ENCODE measurements at regions not wholly inside any gene's neighbourhood (a gene's known extent, or its start where the extent isn't known, plus 50 kb on each side); places are given as distances from the start of the nearest gene placed in this dataset.
"Not testable (repeated sequence)": the region's sequence is repeated elsewhere in the genome, so short reads cannot be mapped to it uniquely, and the experiment has no call there.

DNA sequence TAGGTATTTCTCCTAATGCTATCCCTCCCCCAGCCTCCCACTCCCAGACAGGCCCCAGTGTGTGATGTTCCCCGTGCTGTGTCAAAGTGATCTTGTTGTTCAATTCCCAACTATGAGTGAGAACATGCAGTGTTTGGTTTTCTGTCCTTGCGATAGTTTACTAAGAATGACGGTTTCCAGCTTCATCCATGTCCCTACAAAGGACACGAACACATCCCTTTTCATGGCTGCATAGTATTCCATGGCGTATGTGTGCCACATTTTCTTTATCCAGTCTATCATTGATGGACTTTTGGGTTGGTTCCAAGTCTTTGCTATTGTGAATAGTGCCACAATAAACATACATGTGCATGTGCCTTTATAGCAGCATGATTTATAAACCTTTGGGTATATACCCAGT, 999.3 kb upstream of the ZEB2 start:
- DNase-seq: not testable (repeated sequence)

DNA sequence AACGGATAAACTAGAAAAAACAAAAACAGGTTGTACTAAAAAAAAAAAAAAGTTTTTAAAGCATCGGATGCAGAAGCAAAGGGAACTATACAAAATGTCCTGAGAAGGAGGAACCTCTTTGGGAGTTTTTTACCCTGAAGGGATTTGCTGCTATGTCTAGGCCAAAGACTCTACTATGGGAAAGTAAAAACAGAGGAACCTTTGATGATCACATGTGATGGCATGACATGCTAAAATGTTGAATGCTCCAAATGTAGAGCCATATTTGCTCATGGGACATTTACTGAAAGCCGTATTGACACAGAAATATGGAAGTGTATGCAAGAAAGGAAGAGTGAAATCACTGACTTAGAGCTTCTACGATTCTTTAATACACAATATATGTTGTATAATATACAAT, 992.0 kb upstream of the ZEB2 start:
- DNase-seq: no peak

DNA sequence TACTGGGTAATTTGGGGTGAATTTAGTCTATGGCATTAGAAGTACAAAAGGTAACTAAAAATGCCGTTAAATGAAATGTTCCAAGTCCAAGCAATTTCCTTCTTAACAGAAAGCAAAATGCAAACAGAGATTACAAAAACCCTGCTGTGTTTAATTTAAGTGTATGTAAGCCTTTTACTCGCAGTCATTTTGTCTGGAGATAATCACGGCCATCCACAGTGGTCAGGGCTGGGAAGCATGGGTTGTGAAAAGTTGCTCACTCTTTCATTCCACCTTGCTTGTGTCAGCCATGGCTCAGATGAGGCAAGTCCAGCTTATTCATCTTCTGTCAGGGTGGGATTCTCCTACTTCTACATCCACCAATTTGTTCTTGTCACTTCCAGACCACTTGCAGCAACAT, 983.6 kb upstream of the ZEB2 start:
- DNase-seq: peak; percentile 75

DNA sequence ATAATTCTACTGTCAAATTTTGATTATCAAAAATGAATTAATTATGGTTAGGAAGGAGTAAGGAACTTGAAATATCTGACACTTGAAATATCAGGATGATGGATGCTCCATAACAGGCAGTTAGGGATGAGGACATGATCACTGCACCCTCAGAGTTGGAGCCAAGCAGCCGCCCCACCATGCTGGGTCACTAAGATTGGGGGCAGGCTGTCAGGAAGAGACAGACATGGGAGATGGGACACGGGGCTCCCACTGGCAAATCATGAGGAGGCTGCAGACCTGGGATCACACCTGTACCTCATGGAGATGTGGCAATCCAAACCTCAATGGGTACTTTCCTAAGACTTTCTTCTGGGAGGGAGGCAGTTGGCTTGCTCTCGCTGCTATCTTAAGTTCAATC, 982.0 kb upstream of the ZEB2 start:
- DNase-seq: no peak

DNA sequence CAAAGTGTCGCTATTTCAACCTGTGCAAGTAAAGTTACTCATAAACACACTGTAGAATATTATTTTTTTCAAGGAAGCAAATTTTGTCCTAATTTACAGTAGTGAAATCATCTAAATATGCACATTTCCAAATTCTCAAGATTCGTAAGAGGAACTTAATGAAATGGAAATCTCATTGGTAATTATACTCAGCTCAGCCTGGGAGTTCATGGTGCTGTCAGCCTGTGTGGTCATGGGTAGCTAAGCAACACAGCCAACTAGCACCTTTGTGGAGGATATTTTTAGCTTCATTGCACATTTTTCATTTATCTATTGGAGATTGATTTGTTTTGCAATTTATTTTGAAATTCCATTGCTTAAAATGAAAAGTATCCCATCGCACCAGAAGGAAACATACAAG, 975.7 kb upstream of the ZEB2 start:
- peak; percentile 7 for DNase-seq

DNA sequence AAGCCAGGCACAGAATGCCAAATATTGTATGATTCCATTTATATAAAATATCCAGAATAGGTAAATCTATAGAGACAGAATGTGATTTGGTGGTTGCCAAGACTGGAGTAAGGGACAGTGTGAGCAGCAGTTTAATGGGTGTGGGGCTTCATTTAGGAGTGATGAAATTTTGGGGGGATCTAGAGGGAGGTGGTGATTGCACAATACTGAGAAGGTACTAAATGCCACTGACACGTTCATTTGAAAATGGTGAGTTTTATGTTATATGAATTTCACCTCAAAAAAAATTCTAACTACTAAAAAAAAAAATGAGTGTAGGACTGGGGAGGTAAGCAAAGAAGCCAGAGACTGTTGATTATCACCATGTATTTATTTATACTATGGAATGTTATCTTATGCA, 974.5 kb upstream of the ZEB2 start:
- DNase-seq: no peak

DNA sequence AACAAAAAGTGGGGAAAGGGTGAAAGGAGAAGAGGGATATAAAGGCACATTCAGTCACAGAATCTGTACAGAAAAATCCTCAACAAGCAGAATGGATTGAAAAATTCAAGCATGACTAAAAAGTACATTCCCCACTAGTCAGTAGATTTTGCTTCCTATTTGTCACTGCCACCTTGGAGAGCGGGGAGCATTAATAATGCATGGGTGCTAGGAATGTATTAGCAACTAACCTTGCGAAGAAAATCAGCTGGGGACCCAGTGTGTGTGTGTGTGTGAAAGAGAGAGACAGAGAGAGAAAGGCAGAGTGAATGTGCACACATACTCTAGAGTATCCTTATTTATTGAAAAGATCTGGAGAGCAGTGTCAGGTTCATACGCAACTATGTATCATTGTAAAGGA, 968.7 kb upstream of the ZEB2 start:
- DNase-seq: no peak

DNA sequence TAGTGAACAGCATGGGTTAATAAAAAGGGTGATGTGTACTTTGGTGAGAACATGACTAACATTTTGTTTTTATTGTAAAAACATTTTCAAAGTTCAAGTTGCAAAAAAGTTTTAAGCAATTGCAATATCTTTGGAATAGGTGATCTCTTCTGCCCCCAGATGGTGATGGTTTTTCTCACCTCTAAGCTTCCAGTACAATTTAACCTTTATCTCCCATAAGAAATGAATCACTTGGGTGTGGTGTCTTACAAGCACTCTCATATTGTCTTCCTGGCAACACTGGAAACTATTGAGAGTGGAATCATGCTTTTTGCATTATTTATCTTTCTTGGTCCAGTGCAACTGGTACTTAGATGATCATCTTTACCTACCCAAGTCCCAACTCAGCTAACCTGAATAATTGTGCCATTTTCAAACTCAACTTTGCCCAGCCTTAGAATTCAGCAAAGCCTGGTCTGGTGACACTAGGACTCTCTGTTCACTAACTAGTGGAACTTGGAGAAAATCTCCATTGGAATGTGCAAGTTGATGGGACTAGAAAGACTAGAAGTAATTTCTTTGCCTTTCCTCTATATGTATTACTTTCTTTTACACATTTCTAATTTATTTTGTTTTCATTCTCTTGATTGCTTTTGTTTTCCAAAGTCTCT, 964.7 kb upstream of the ZEB2 start:
- no peak for DNase-seq

DNA sequence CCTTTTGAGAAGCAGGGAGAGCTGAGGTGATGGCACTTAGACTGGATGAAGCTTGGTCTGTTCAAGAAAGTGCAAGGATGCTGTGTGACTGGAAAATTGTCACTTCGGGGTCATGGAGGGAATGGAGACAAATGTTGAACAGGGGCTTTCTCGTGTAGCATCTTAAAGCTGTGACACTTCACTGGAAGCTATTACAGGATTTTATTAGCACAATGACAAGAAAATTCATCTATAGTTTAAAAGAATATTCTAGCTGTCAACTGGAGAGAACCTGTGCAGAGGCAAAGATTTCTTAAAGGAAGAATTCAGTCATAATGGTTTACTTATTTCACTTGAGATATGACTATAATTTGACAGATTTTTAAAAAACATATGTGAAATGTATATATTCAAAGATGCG, 963.9 kb upstream of the ZEB2 start:
- DNase-seq: no peak

DNA sequence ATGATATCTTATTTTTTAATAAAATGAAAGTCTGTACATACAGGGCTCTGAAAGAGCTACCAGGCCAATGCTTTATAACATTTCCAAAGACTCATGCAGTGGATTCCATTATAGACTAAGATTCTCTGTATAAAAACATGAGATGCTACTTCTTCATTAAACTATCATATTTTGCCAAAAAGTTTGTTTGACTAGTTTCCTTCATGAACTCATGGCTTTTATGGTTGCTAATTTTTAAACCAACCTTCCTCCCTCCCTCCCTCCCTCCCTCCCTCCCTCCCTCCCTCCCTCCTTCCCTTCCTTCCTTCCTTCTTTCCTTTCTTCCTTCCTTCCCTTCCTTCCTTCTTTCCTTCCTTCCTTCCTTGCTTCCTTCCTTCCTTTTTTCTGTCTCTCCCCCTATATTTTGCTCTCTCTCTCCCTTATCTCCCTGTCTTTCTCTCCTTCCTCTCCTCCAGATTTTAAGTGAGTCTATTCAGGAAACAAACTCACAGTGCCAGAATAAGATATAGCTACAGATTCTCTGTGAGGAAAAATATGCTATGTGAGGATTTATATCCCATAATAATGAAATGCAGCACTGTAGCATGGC, 961.5 kb upstream of the ZEB2 start:
- no peak for DNase-seq

DNA sequence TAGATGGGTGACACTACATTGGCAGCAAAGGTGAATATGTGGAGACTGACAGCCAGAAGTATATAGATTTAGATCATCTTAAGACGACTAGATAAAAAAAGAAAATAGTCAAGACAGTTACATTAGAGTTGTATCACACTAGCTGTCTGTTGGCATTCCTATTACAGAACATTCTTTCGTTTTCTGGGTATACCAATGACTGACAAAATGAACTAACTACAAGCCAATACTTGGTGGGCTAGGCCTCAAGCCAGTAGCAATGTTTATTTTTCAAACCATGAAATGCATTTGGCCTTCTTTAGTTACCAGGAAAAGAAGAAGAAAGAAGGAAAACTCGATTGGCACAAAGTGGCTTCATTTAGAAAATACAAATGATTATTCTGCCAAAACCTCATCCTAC, 944.9 kb upstream of the ZEB2 start:
- no peak for DNase-seq

DNA sequence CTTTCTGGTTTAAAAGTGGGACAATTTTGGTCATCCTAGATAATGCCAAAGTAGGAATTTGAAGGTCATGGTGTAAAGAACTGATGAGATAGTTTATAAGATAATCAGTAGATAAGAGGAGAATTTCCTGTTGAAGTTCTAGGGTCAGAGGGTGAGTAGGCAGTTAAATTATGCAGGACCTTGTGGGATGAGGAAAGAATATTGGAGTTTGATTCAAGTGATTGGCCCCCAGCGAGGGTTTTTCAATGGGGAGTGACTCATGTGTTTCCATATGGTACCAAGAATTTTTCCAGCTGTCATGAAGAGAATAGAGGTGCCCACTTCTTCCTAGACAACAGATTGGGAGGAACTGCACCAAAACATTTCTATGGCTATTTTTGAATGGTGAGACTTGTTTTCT, 940.2 kb upstream of the ZEB2 start:
- no peak for DNase-seq

DNA sequence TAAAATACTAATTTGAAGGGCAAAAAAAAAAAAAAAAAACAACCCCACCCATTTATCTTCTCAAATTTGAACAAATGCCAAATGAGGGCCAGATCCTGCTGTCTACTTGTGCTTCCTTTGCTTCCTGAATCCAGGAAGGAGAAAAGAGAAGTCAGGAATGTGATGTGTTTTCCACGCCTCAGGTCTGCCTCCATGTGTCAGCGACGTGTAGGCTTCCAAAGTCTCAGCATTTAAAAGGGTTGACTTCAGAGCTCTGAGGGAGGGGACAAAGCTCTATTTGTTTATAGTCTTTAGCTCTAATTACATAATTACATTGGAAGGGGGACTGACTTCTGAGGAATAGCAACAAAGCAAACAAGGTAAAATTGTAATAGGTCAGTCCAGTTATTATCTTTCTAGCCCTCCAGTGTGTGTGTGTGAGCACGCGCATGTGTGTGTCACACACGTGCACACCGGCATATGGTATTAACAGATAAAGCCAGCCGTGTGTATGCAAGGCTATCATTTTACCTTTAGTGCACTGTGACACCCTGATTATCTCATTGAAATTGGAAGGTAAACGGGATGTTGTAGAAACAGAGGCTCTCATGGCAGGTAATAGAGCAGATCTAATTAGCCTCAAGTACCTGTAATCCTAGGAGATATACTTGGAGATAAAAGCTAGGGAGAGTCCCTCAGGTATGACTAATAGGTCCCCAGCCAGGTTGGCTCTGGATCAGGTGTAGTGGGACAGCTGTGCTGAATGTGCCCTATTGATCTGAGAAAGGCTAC, 911.4 kb upstream of the ZEB2 start:
- peak; percentile 99 for DNase-seq

DNA sequence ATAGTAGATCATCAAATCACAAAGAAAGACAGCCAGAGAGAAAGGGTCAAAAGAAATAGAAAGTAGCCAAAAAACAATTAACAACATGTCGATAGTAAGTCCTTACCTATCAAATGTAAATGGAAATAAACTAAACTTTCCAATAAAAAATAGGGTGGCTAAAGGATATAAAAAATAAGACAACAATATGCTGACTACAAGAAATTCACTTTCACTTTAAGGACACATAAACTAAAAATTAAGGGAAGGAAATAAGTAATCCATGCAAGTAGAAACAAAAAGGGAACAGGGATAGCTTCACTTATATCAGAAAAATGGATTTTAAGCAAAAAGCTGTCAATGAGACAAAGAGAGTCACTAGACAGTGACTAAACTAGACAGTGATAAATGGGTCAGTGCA, 903.9 kb upstream of the ZEB2 start:
- DNase-seq: no peak

DNA sequence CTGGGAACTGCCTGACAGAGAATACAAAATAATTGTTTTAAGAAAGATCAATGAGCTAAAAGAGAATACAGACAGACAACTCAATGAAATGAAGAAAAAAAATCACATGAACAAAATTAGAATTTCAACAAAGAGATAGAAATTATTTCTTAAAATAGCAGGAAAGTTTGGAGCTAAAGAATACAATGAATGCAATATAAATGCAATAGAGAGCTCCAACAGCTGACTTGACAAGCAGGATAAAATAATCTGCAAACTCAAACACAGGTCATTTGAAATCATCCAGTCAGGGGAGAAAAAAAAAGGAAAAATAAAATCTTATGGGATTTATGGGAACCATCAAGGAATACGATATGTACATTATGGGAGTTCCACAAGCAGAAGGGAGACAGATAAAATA, 902.7 kb upstream of the ZEB2 start:
- DNase-seq: no peak

DNA sequence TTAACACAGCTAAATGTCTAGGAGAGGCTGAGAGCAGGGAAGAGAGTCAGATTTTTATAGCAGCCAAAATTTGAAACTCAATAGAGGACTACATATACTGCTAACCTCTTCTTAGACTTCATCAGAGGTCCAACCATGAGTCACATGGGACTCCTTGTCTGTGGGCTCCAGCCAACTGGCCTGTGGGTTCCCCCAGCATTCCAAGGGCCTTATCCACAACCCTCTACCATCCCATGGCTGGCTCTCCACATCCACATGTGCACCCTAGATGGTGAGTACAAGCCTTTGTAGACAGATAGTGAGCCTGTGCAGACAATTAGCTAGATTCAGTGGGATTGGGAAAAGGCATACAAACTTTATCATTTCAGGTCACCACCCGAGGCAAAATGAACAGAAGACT, 901.9 kb upstream of the ZEB2 start:
- no peak for DNase-seq

DNA sequence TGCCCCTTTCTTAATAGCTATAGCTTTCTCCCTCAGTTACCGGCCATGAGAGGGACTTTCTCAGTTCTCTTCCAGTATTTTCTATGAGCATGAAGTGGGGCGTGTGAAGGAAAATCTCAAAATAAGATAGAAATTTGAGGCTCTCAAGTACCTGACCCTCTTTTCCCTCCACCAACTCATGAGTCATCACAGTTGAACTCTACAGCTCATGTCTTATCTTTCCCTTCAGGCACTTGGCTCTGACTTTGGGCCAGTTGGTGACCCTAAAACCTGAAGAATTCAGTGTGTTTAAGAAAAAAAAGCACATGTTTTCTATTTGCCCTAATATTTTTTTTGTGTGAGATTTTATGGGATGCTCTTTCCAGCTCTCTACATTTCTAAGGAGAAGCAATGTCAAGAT, 896.7 kb upstream of the ZEB2 start:
- no peak for DNase-seq

DNA sequence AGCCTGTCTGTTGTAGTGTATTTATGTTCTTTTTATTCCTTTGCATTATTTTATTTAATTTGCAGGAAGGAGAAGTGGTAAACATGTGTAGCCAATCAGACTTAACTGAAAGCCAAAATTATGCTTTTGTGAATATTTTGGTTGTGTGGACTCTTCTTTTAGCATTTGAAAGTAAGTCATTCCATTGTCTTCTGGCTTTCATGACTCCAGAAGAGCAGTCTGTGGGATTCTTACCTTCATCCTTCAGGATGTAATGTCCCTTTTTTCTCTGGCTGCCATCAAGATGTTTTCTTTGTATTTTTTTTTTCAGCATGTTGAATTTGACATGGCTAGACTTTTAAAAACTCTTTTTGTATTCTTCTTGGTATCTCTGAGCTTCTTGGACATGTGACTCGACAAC, 895.2 kb upstream of the ZEB2 start:
- no peak for DNase-seq

DNA sequence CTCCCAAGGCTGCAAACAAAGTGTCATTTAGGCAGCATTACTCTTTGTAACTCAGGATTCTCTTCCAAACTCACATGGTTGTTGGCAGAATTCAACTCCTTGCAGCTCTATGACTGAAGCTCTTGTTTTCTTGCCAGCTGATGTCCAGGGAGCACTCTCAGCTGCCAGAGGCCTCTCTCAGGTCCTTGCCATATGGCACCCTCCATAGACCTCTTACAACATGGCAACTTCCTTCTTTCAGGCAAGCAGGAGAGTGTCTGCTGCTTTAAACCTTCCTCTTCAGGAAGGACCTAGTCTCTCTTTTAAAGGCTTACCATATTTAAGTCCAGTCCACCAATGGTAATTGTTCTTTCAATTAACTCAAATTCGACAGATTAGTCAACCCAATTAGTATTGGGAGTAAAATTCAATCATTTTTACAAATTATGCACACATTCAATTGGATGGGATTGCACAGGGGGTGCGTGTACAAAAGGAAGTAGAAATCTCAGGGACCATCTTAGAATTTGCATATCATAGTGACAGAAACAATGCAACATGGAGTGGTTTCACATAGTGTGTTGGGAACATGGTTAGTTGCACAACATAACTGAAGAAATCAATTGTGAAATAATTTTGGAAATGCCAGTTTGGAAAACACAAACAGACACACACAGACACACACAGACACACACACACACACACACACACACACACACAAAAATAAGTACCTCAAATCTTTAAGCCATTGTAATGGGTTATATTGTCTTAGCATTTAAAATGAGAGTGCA, 893.5 kb upstream of the ZEB2 start:
- DNase-seq: no peak

DNA sequence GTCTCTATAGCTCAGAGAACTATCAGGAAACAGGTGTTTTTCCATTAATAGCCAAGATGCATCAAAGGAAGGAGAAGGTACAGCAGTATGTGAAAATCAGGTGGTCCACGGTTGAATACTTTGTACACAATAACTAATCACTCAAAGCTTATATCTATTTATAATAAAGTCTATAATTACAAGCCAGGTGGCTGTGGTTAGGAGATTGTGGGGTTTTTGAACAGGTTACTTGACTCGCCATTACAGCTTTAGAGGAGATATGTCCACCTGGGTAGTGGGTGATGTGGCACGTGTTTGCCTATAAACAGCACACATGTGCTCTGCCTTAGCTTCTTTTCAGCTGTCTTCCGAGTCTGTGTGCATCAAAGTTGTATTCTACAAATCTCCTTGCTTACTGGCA, 892.2 kb upstream of the ZEB2 start:
- peak; percentile 65 for DNase-seq

DNA sequence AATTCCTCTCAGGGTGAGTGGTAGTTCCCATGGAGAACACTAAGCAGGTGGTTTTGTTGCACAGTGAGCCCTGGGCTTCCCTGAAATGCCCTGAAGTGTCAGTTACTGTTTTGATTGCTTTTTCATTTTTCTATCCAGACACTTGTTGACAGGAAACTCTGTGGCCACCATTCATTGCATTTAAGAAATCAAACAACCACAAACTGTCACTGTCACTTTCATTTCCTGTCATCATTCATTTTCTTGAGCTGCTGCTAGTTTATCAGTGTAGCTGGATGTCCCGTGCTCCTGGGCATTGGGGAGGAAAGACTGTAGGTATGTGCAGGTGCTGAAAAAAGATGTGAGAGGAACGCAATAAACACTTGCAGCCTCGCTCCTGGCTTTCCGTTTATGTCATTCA, 891.6 kb upstream of the ZEB2 start:
- DNase-seq: peak; percentile 40

DNA sequence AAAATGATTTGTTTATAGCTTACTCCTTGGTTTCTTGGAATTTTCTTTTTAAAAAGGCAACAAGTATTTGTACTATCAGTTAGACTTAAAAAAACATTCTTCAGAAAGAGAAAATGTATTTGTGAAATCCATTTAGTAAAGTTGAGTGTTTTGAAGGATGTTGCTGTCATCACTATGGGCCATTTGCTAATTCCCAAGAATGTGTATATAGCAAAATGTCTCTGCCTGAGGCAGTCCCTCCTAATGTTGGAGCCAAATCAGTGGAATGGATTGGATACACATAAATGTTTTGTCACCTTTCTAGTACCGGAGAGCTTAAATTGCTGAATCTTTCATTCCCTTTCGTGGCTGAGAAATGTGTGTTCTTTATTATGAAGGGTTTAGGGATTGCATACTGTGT, 890.2 kb upstream of the ZEB2 start:
- no peak for DNase-seq

DNA sequence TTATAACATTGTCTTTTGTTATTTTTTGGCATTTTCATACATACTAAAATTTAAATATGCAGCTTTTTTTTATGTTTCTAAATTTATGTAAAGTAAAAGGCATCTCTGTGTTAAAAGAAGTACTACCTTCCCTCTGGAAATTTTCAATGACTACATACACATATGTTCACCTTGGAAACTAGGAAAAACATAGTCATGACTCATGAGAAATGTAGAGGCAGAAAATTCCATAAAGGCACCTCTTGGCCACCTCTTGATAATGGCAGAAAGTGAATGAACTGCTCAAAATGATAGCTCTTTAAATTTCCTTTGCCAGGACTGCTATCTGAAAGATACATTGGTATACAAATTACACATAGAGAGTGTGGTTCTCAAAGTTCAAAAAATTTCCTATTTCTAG, 889.1 kb upstream of the ZEB2 start:
- DNase-seq: no peak

DNA sequence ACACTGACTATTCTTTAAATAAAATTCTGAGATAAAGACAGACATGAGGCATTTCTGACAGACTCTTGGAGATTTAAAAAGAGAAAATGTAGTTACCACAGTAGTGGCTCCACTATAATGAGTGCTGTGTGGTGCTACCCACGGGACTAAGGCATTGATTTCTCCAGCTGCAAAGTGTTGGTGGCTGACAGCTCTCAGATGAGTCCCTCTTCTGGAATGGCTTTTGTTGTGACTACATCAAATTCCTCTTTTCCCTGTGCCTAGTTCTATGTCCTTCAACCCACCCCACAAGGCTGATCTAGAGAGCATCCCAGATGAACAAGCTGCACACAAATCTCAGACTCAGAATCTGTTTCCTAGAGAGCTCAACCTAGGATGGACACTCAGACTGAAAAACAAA, 884.8 kb upstream of the ZEB2 start:
- DNase-seq: no peak

Measured in NCI-H146 (cell line).